Upper lobe of left lung (tissue), 6 donors: ENCODE measurements at regions not wholly inside any gene's neighbourhood (a gene's known extent, or its start where the extent isn't known, plus 50 kb on each side); places are given as distances from the start of the nearest gene placed in this dataset.
A peak's percentile ranks its signal among the peaks of the same experiment; 100 is the strongest.

Source experiments
- ATAC-seq, 2 donors: fragments of 200-7000 bp; cut with Tn5 transposase; one replicate each; pipeline ENCODE4 v1.9.1; 2022; ENCODE audit warnings: mild to moderate bottlenecking in 2 of 2, moderate library complexity in 2 of 2; ENCODE audit not compliant: low FRiP score in 2 of 2
- DNase-seq, 2 donors: peaks; one replicate each; pipeline ENCODE4 v3.0.0-alpha.2; 2019 to 2020
- H3K27ac ChIP-seq, 4 donors: fragments of 200-600 bp; sonication (generic); one replicate each; pipeline ENCODE4 v1.5.1; 2016 to 2019
- H3K27me3 ChIP-seq, 4 donors: fragments of 200-600 bp; sonication (generic); one replicate each; pipeline ENCODE4 v1.5.1; 2017 to 2019
- H3K36me3 ChIP-seq, 4 donors: fragments of 200-600 bp; sonication (generic); one replicate each; pipeline ENCODE4 v1.5.1; 2016 to 2019
- H3K4me1 ChIP-seq, 4 donors: fragments of 200-600 bp; sonication (generic); one replicate each; pipeline ENCODE4 v1.5.1; 2018 to 2019
- H3K4me3 ChIP-seq, 4 donors: fragments of 200-600 bp; sonication (generic); one replicate each; pipeline ENCODE4 v1.5.1; 2017 to 2019; ENCODE audit warnings: mild to moderate bottlenecking in 2 of 4, moderate library complexity in 1 of 4
- H3K9me3 ChIP-seq, 4 donors: fragments of 200-600 bp; sonication (generic); one replicate each; pipeline ENCODE4 v1.5.1; 2018 to 2019
- CTCF ChIP-seq, 6 experiments: fragments of 450-650 bp in 4 of 6; fragments of 200-600 bp in 2 of 6; sonication (generic) in 2 of 6; IDR thresholded peaks; one replicate each; pipeline ENCODE4 v1.5.1; 2016 to 2019; ENCODE audit warnings: antibody characterized with exemption in 6 of 6
- EP300 ChIP-seq, 4 donors: sonication (generic); formaldehyde crosslinking; IDR thresholded peaks; one replicate each; pipeline ENCODE4 v1.5.1; 2017; ENCODE audit warnings: antibody characterized with exemption in 4 of 4, control low read depth in 2 of 4
- POLR2A ChIP-seq, 4 donors: fragments of 450-650 bp; IDR thresholded peaks; one replicate each; pipeline ENCODE4 v1.5.1; 2016 to 2017; ENCODE audit warnings: antibody characterized with exemption in 4 of 4, mild to moderate bottlenecking in 2 of 4
- POLR2AphosphoS5 ChIP-seq, 2 donors: sonication (generic); formaldehyde crosslinking; IDR thresholded peaks; one replicate each; pipeline ENCODE4 v1.5.1; 2017; ENCODE audit warnings: antibody characterized with exemption in 2 of 2
- WGBS, 2 donors: methylation state at CpG; one replicate each; pipeline ENCODE4 v1.1.5; 2017 to 2018; 5-methylcytosine and 5-hydroxymethylcytosine counted together
- donor health status: DM: no; HTN: no; CAD: no; lungs with moderate emphysema.
- donor health status: DM: no; HTN: yes; CAD: no; lungs with severe emphysema.

DNA sequence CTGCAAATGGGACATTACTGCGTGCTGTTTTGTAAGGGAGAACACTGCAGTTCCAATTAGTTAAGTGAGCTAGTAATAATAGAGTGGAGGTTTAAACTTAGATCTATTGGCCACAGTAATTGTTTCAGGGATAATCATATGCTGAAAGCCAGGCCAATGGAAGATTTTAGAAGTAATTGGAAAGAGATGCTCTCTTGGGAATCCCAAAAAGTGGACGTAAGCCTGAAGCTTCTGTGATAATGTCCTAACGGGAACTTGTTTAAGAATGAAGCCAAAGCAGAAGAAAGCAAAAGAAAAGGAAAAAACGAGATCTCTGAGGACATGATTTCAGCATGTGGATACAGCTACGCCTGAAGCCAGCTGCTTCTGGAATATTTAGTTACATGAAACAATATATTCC lies 594.6 kb downstream of the SLC4A3 start:
- ATAC-seq (peak in 1 of 2 donors; percentile 58), DNase-seq (no peak)
- H3K36me3 ChIP-seq = no peaks in the 10 kb centered on the region
- H3K4me3 ChIP-seq = no peak overlapping the region
- no peak overlapping the region for H3K27ac ChIP-seq
- TF ChIP-seq EP300 (IDR thresholded peaks at IDR 0.05) (no peak), POLR2A (IDR thresholded peaks at IDR 0.05) (no peak), CTCF (IDR thresholded peaks at IDR 0.05) (no peak), POLR2AphosphoS5 (IDR thresholded peaks at IDR 0.05) (no peak)
- no peaks in the 10 kb centered on the region for H3K4me1 ChIP-seq
- H3K9me3 ChIP-seq = no peaks in the 10 kb centered on the region
- no peaks in the 10 kb centered on the region for H3K27me3 ChIP-seq
- 85 to 86% methylated on average over 5 of the region's 5 CpGs for WGBS, 2 donors

- Histone ChIP-seq H3K4me3 (no peak overlapping the region), H3K4me1 (no peaks in the 10 kb centered on the region), H3K36me3 (no peaks in the 10 kb centered on the region), H3K27ac (no peak overlapping the region), H3K27me3 (no peaks in the 10 kb centered on the region), H3K9me3 (no peaks in the 10 kb centered on the region)
- WGBS, 2 donors = 61 to 62% methylated on average over 4 of the region's 4 CpGs
- ATAC-seq (no peak), DNase-seq (no peak)
- no peak for TF ChIP-seq POLR2A (IDR thresholded peaks at IDR 0.05)
Measured at GRCh38 chr2:220224691-220225543, 597.5 kb downstream of the SLC4A3 start.

DNA sequence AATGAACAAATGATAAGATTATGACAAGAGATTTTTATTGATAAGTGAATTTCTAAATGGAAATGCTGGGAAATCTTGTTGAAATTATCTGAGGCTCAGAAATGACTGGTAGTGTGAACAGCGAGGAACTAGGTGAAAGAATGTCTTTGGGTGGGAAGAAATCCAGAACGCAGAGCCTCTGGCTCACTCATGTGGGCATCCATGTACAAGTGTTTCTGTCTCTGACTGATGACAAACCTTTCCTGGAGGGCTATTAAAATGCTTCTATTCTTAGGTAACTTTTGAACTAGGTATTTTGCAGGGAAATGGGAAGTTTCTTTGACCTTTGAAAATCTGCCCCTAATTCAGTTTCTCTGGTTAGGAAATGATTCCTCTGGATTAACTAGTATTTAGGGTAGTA lies 598.6 kb downstream of the SLC4A3 start:
- no peaks in the 10 kb centered on the region for H3K36me3 ChIP-seq
- ATAC-seq = no peak
- H3K27me3 ChIP-seq = no peaks in the 10 kb centered on the region
- WGBS, 2 donors = 86 to 88% methylated on average over 2 of the region's 2 CpGs
- no peak for TF ChIP-seq POLR2A (IDR thresholded peaks at IDR 0.05)
- no peak for TF ChIP-seq EP300 (IDR thresholded peaks at IDR 0.05)
- no peak for TF ChIP-seq CTCF (IDR thresholded peaks at IDR 0.05)
- TF ChIP-seq POLR2AphosphoS5 (IDR thresholded peaks at IDR 0.05) = no peak
- DNase-seq = no peak
- H3K4me3 ChIP-seq = no peak overlapping the region
- H3K27ac ChIP-seq = no peak overlapping the region
- H3K9me3 ChIP-seq = no peaks in the 10 kb centered on the region
- no peaks in the 10 kb centered on the region for H3K4me1 ChIP-seq

GRCh38 chr2:220226546-220226945 lies 599.1 kb downstream of the SLC4A3 start:
- ATAC-seq = no peak
- H3K27ac ChIP-seq = no peak overlapping the region
- H3K4me1 ChIP-seq = no peaks in the 10 kb centered on the region
- WGBS, 2 donors = 95 to 100% methylated on average over 1 of the region's 1 CpG
- H3K9me3 ChIP-seq = no peaks in the 10 kb centered on the region
- no peaks in the 10 kb centered on the region for H3K27me3 ChIP-seq
- no peak overlapping the region for H3K4me3 ChIP-seq
- H3K36me3 ChIP-seq = no peaks in the 10 kb centered on the region
- TF ChIP-seq POLR2A (IDR thresholded peaks at IDR 0.05) = no peak
- TF ChIP-seq CTCF (IDR thresholded peaks at IDR 0.05) = no peak
- no peak for TF ChIP-seq POLR2AphosphoS5 (IDR thresholded peaks at IDR 0.05)
- TF ChIP-seq EP300 (IDR thresholded peaks at IDR 0.05) = no peak
- no peak for DNase-seq

GRCh38 chr2:220227266-220227920 lies 600.0 kb downstream of the SLC4A3 start:
- Histone ChIP-seq H3K36me3 (no peaks in the 10 kb centered on the region), H3K4me1 (no peaks in the 10 kb centered on the region), H3K4me3 (no peak overlapping the region), H3K27me3 (no peaks in the 10 kb centered on the region), H3K9me3 (no peaks in the 10 kb centered on the region), H3K27ac (no peak overlapping the region)
- DNase-seq (no peak), ATAC-seq (peak in 1 of 2 donors; percentile 80)
- TF ChIP-seq CTCF (IDR thresholded peaks at IDR 0.05) = no peak
- TF ChIP-seq POLR2AphosphoS5 (IDR thresholded peaks at IDR 0.05) = no peak
- no peak for TF ChIP-seq EP300 (IDR thresholded peaks at IDR 0.05)
- TF ChIP-seq POLR2A (IDR thresholded peaks at IDR 0.05) = no peak
- 67 to 77% methylated on average over 4 of the region's 4 CpGs for WGBS, 2 donors
